ENCODE measurements at regions not wholly inside any gene's neighbourhood (a gene's known extent, or its start where the extent isn't known, plus 50 kb on each side); places are given as distances from the start of the nearest gene placed in this dataset.
"Not testable (repeated sequence)": the region's sequence is repeated elsewhere in the genome, so short reads cannot be mapped to it uniquely, and the experiment has no call there.

- peak; percentile 55 for DNase-seq
Measured at GRCh38 chr6:27138837-27139755, 108.4 kb upstream of the PRSS16 start.

GRCh38 chr6:27139756-27140579 lies 107.5 kb upstream of the PRSS16 start:
- DNase-seq = no peak

GRCh38 chr6:27140999-27141528 lies 106.4 kb upstream of the PRSS16 start:
- DNase-seq = no peak

- no peak for DNase-seq
Measured at GRCh38 chr6:27141529-27142015, 105.9 kb upstream of the PRSS16 start.

GRCh38 chr6:27143020-27143388 lies 104.5 kb upstream of the PRSS16 start:
- not testable (repeated sequence) for DNase-seq

GRCh38 chr6:27143474-27144026 lies 104.0 kb upstream of the PRSS16 start:
- no peak for DNase-seq

- no peak for DNase-seq
Measured at GRCh38 chr6:27144740-27145079, 102.8 kb upstream of the PRSS16 start.

- peak; percentile 47 for DNase-seq
Measured at GRCh38 chr6:27145731-27146455, 101.6 kb upstream of the PRSS16 start.

- not testable (repeated sequence) for DNase-seq
Measured at GRCh38 chr6:27146456-27146705, 101.1 kb upstream of the PRSS16 start.

- peak; percentile 65 for DNase-seq
Measured at GRCh38 chr6:27146706-27147505, 100.6 kb upstream of the PRSS16 start.

GRCh38 chr6:27148404-27148795 lies 99.1 kb upstream of the PRSS16 start:
- DNase-seq = no peak

- DNase-seq = no peak
Measured at GRCh38 chr6:27149150-27149549, 98.4 kb upstream of the PRSS16 start.

GRCh38 chr6:27154696-27155095 lies 92.8 kb upstream of the PRSS16 start:
- no peak for DNase-seq

GRCh38 chr6:27156874-27157458 lies 90.5 kb upstream of the PRSS16 start:
- no peak for DNase-seq

- peak; percentile 83 for DNase-seq
Measured at GRCh38 chr6:27157459-27158315, 89.8 kb upstream of the PRSS16 start.

- DNase-seq = no peak
Measured at GRCh38 chr6:27158316-27158643, 89.2 kb upstream of the PRSS16 start.

GRCh38 chr6:27159725-27160124 lies 87.8 kb upstream of the PRSS16 start:
- no peak for DNase-seq

GRCh38 chr6:27161115-27161514 lies 86.4 kb upstream of the PRSS16 start:
- DNase-seq = no peak

GRCh38 chr6:27161603-27161945 lies 85.9 kb upstream of the PRSS16 start:
- DNase-seq = no peak

- no peak for DNase-seq
Measured at GRCh38 chr6:27161946-27162603, 85.4 kb upstream of the PRSS16 start.
